H1 (cell line): ENCODE measurements at regions not wholly inside any gene's neighbourhood (a gene's known extent, or its start where the extent isn't known, plus 50 kb on each side); places are given as distances from the start of the nearest gene placed in this dataset.

Experiments
- CBX5 ChIP-seq: fragments of 300-800, 300-1000 bp; sonication (generic); IDR thresholded peaks from 2 replicates; pipeline ENCODE4 v1.7.1; 2016; ENCODE audit warnings: antibody characterized with exemption, low read length, low read depth
- EGR1 ChIP-seq: IDR thresholded peaks from 2 replicates; pipeline ENCODE4 v1.6.1; 2011; ENCODE audit warnings: low read depth, low read length, borderline replicate concordance
- RXRA ChIP-seq: IDR thresholded peaks from 2 replicates; pipeline ENCODE4 v1.6.1; 2011; ENCODE audit warnings: low read depth, mild to moderate bottlenecking, low read length, moderate library complexity; ENCODE audit not compliant: insufficient read depth
- SAP30 ChIP-seq: fragments of 300-600 bp; sonication (generic); IDR thresholded peaks from 2 replicates; pipeline ENCODE4 v1.7.1; 2012; ENCODE audit warnings: low read length, moderate library complexity, mild to moderate bottlenecking, inconsistent platforms; ENCODE audit not compliant: insufficient read depth, insufficient replicate concordance
- SP4 ChIP-seq: IDR thresholded peaks from 2 replicates; pipeline ENCODE4 v1.6.1; 2012; ENCODE audit warnings: low read length, inconsistent platforms

GRCh38 chr2:144832048-144832447 lies 312.1 kb upstream of the ZEB2 start (continued):
- TF ChIP-seq EGR1 (no peak), SP4 (no peak), SAP30 (no peak), CBX5 (no peak), RXRA (no peak)
- TF ChIP-seq, all 59 proteins: peak for 0
